GM12864 (cell line): ENCODE measurements at regions not wholly inside any gene's neighbourhood (a gene's known extent, or its start where the extent isn't known, plus 50 kb on each side); places are given as distances from the start of the nearest gene placed in this dataset.

Source experiments
- DNase-seq: peaks from one replicate; pipeline ENCODE4 v3.0.0-alpha.2; 2011; ENCODE audit warnings: low read depth
- H3K4me3 ChIP-seq: 2 replicates; pipeline ENCODE4 v1.5.1; 2011; ENCODE audit warnings: mild to moderate bottlenecking, low read depth, low read length, control low read depth
- CTCF ChIP-seq: IDR thresholded peaks from 2 replicates; pipeline ENCODE4 v1.5.1; 2011; ENCODE audit warnings: low read depth, mild to moderate bottlenecking, moderate library complexity, low read length, control low read depth, inconsistent platforms; ENCODE audit errors: missing control alignments

DNA sequence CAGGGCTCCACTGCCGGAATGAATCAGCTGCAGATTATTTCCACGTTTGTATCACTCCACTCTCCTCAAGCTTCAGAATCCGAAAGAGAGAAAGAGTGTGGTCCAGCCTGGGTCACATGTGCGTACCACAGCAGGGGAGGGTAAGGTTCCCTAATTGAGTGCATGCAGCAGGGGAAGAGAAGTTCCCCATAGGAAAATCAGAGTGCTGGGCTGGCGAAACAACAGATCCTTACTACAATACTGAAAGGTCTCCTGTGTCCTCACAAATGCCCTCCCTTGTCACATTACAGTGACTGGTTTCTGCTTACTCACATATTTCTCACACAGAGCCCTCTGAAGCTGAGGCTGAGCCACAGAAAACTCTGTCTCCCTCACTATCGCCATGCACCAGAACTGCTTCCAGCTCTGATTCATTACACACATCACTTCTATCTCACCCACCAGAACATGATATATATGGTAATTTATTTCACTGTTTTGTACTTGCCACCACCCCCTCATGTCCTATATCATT, 532.2 kb upstream of the TUSC1 start:
- no peak for TF ChIP-seq CTCF
- no peak overlapping the region for H3K4me3 ChIP-seq
- DNase-seq, result no peak

DNA sequence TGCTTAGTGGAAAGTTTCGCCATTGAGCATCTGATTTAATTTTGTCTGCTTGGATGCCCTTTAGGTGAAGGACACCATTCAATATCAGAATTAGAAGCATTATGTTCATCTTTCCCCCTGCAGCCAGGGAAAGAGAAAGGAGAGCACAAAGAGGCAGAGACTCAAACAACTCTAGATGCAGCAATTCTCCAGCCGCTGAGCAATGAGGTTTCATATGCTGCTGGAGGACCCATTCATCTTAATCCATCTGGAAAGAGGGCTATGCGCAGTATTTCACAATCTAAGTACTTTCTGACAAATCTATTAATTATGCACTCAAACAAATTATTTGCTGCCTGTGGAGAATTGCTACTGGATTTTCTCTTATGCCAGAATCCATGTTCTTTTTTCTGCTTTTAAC, 527.0 kb upstream of the TUSC1 start:
- DNase-seq, result no peak
- H3K4me3 ChIP-seq, result no peak overlapping the region
- TF ChIP-seq CTCF, result no peak

DNA sequence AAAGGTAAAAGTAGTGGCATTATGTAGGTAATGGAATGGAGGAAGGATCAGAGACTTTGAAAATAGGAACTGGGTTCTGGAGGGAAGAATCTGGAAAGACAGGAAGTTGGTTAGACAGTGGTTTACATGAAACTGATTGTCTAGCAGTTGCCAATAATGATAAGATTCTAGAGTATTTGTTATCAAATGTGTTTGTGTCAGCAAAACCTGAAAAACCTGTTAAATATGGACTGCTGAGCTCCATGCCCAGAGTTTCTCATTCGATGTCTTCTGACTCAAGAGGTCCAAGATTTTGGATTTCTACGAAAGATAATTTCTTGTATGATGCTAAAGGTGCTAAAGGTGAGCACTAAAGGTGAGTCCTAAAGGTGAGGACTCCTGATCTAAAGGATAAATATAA, 515.0 kb upstream of the TUSC1 start:
- H3K4me3 ChIP-seq, result no peak overlapping the region
- no peak for TF ChIP-seq CTCF
- DNase-seq, result no peak

GRCh38 chr9:26191711-26192110, 513.5 kb upstream of the TUSC1 start:
- no peak overlapping the region for H3K4me3 ChIP-seq
- no peak for DNase-seq
- no peak for TF ChIP-seq CTCF

GRCh38 chr9:26181836-26182235, 503.6 kb upstream of the TUSC1 start:
- TF ChIP-seq CTCF, result no peak
- H3K4me3 ChIP-seq, result no peak overlapping the region
- DNase-seq, result no peak

GRCh38 chr9:26176628-26177027, 498.4 kb upstream of the TUSC1 start:
- TF ChIP-seq CTCF, result no peak
- no peak for DNase-seq
- no peak overlapping the region for H3K4me3 ChIP-seq

- TF ChIP-seq CTCF, result no peak
- no peak for DNase-seq
- H3K4me3 ChIP-seq, result no peak overlapping the region
These were observed 497.0 kb upstream of the TUSC1 start for GRCh38 chr9:26175264-26175663.
